Left lung (tissue), 4 donors: ENCODE measurements at regions not wholly inside any gene's neighbourhood (a gene's known extent, or its start where the extent isn't known, plus 50 kb on each side); places are given as distances from the start of the nearest gene placed in this dataset.

ENCODE experiments used
- ATAC-seq: fragments of 200-7000 bp; cut with Tn5 transposase; one replicate; pipeline ENCODE4 v1.9.1; 2020; ENCODE audit warnings: moderate library complexity
- DNase-seq, 4 donors: peaks; one replicate each; pipeline ENCODE4 v3.0.0-alpha.2; 2013 to 2020
- H3K27ac ChIP-seq, 2 donors: fragments of 200-600 bp; sonication (generic) in 1 of 2; one replicate each; pipeline versions ENCODE4 v1.5.0 to v1.8.0; 2020 to 2021
- H3K27me3 ChIP-seq, 2 donors: fragments of 200-600 bp; sonication (generic) in 1 of 2; one replicate each; pipeline versions ENCODE4 v1.5.0 to v1.8.0; 2020 to 2021
- H3K36me3 ChIP-seq, 2 donors: fragments of 200-600 bp; sonication (generic) in 1 of 2; one replicate each; pipeline versions ENCODE4 v1.5.0 to v1.8.0; 2020 to 2021
- H3K4me1 ChIP-seq, 2 donors: fragments of 200-600 bp; one replicate each; pipeline ENCODE4 v1.8.0; 2021
- H3K4me3 ChIP-seq, 2 donors: fragments of 200-600 bp; sonication (generic) in 1 of 2; one replicate each; pipeline versions ENCODE4 v1.5.0 to v1.8.0; 2020 to 2021; ENCODE audit warnings: mild to moderate bottlenecking in 1 of 2
- H3K9me3 ChIP-seq, 2 donors: fragments of 200-600 bp; sonication (generic) in 1 of 2; one replicate each; pipeline versions ENCODE4 v1.5.0 to v1.8.0; 2020 to 2021
- intact Hi-C, 2 donors: fragments of 100-400 bp; cut with DNase I; formaldehyde crosslinking; loops; one replicate each; pipeline versions ENCODE4 v1.11.2 to v1.14.2; 2022
- TF ChIP-seq, protein P1 (sequence below), 2 donors: fragments of 200-600 bp; sonication (generic) in 1 of 2; IDR thresholded peaks; one replicate each; pipeline versions ENCODE4 v1.5.0 to v1.8.0; 2021; ENCODE audit warnings: antibody characterized with exemption in 2 of 2
- donor health status: DM: no; HTN: yes; CAD: no.
- donor health status: DM: no; HTN: no; CAD: no.

DNA sequence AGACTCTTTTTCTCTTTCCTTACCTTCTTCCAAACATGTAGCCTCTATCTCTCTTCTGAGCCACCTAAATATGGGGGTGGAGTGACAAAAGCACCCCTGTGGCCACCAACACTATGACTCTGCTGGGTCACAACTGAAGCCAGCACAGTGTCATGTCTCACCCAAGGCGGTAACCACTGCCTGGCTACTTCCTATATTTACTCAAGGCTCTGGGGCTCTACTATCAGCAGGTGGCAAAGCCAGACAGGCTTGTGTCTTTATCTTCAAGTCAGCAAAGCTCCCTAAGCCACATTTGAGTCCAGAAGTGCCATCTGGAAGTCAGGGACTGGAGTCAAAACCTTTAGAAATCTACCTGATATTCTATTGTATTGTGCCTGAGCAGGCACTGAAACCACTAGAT, 1515.2 kb downstream of the PLA2G4A start:
- intact Hi-C loops = no loop called here
- Histone ChIP-seq H3K4me1 (no peaks in the 10 kb centered on the region), H3K4me3 (no peak overlapping the region), H3K27ac (no peak overlapping the region), H3K36me3 (no peaks in the 10 kb centered on the region), H3K9me3 (no peaks in the 10 kb centered on the region), H3K27me3 (no peaks in the 10 kb centered on the region)
- DNase-seq (no peak), ATAC-seq (no peak)
- TF ChIP-seq, protein P1, sequence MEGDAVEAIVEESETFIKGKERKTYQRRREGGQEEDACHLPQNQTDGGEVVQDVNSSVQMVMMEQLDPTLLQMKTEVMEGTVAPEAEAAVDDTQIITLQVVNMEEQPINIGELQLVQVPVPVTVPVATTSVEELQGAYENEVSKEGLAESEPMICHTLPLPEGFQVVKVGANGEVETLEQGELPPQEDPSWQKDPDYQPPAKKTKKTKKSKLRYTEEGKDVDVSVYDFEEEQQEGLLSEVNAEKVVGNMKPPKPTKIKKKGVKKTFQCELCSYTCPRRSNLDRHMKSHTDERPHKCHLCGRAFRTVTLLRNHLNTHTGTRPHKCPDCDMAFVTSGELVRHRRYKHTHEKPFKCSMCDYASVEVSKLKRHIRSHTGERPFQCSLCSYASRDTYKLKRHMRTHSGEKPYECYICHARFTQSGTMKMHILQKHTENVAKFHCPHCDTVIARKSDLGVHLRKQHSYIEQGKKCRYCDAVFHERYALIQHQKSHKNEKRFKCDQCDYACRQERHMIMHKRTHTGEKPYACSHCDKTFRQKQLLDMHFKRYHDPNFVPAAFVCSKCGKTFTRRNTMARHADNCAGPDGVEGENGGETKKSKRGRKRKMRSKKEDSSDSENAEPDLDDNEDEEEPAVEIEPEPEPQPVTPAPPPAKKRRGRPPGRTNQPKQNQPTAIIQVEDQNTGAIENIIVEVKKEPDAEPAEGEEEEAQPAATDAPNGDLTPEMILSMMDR (IDR thresholded peaks at IDR 0.05) = no peak

DNA sequence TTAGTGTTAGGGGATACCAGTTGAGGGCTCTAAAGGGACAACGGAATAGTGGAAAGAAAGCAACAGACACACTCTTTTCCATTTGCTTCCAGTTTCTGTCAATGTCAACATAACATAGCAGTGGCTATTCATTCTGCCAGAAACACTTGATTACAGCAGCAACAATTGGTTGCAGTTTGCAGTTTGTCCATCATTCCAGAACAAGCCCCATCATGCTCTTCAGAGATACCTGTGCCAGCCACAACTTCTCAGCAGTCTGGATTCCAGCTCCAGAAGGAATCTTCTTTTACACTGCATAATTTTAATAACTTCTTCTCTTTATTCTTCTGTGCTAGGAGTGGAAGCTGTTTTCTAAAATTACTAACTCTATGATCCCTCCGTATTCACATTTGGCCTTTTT, 1521.4 kb downstream of the PLA2G4A start:
- no peak for ATAC-seq

DNA sequence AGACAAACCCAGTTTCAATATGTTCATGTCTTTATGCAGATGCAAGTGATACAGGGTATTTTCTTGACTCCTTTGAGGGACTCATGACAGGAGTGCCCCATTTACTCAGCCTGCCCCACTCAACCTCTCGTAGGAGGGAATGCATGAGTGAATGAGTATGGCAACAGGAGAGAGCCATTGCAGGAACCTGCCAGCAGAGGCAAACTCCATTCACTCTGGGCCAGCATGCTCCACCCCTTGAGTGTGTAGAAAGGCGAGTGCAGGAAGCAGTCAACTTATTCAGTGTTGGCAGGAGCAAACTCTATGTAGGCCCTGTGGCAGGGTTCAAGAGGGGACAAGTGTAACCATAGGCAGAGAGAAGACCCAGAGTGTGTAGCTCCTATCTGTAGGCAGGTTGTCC, 1526.3 kb downstream of the PLA2G4A start:
- no peaks in the 10 kb centered on the region for H3K36me3 ChIP-seq
- H3K27me3 ChIP-seq = no peaks in the 10 kb centered on the region
- no peaks in the 10 kb centered on the region for H3K4me1 ChIP-seq
- H3K4me3 ChIP-seq = no peak overlapping the region
- TF ChIP-seq, protein P1 (IDR thresholded peaks at IDR 0.05) = no peak
- no peak for ATAC-seq
- DNase-seq = no peak
- H3K27ac ChIP-seq = no peak overlapping the region
- peaks cover 0 to 13% of the 10 kb centered on the region in 2 donors for H3K9me3 ChIP-seq
- intact Hi-C loops = no loop called here

More for the DNA sequence above, 1521.4 kb downstream of the PLA2G4A start:
- Histone ChIP-seq H3K9me3 (peaks cover 0 to 2% of the 10 kb centered on the region in 2 donors), H3K4me1 (no peaks in the 10 kb centered on the region), H3K27ac (no peak overlapping the region), H3K4me3 (no peak overlapping the region), H3K27me3 (no peaks in the 10 kb centered on the region), H3K36me3 (no peaks in the 10 kb centered on the region)
- TF ChIP-seq, protein P1 (IDR thresholded peaks at IDR 0.05) = no peak
- DNase-seq = no peak
- intact Hi-C loops = no loop called here

DNA sequence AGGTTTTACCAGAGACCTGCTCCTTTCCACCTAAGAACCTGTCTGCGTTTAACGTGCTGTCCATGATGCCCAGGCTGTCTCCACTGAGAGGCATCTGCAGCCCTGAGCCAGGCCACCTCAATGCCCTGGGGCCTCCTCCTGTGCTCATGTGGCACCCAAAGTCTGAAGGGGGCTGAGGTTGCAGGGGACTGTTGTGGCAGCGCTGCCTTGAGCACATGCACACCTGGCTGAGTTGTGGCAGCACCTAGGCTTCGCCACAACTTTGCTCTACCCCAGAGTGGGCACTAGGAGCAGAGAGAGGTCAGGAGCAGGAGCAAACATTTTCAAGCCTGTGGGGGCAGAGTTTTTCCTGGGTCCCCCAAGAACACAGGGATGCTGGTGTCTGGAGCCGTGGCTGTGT, 1527.1 kb downstream of the PLA2G4A start:
- H3K36me3 ChIP-seq = no peaks in the 10 kb centered on the region
- H3K9me3 ChIP-seq = peaks cover 0 to 13% of the 10 kb centered on the region in 2 donors
- intact Hi-C loops = no loop called here
- TF ChIP-seq, protein P1 (IDR thresholded peaks at IDR 0.05) = no peak
- H3K4me3 ChIP-seq = no peak overlapping the region
- ATAC-seq (no peak), DNase-seq (no peak)
- H3K27me3 ChIP-seq = no peaks in the 10 kb centered on the region
- no peaks in the 10 kb centered on the region for H3K4me1 ChIP-seq
- no peak overlapping the region for H3K27ac ChIP-seq

DNA sequence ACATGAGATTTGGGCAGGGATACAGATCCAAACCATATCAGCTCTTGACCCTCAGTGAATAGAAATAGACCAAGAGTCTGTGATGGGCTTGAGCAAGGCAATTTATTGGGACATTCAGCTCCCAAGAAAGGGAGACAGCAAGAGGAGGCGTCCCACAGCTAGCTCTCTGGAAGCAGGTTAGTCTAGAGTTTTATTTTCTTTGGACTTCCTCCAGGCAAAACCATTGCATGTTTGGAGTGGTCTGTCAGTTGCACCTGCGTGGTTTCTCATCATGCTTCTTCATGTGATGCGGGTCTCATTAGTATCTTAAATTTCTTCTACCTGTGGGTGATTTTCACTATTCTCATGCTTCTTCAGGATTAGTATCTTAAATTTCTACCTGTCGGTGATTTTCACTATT, 1530.6 kb downstream of the PLA2G4A start:
- Histone ChIP-seq H3K4me3 (no peak overlapping the region), H3K4me1 (no peaks in the 10 kb centered on the region), H3K27ac (no peak overlapping the region), H3K9me3 (peaks cover 0 to 11% of the 10 kb centered on the region in 2 donors), H3K27me3 (no peaks in the 10 kb centered on the region), H3K36me3 (no peaks in the 10 kb centered on the region)
- DNase-seq (no peak), ATAC-seq (no peak)
- TF ChIP-seq, protein P1 (IDR thresholded peaks at IDR 0.05) = no peak
- intact Hi-C loops = no loop called here
